Peyer's patch (tissue), 4 donors: ENCODE measurements at regions not wholly inside any gene's neighbourhood (a gene's known extent, or its start where the extent isn't known, plus 50 kb on each side); places are given as distances from the start of the nearest gene placed in this dataset.

Experiments
- POLR2A ChIP-seq, 2 donors: fragments of 450-650 bp; IDR thresholded peaks; one replicate each; pipeline ENCODE4 v1.5.1; 2017; ENCODE audit warnings: antibody characterized with exemption in 2 of 2, mild to moderate bottlenecking in 2 of 2, moderate library complexity in 2 of 2
- TF ChIP-seq, protein P1 (sequence below), 6 experiments: fragments of 450-650 bp in 4 of 6; fragments of 200-600 bp in 2 of 6; sonication (generic) in 1 of 6; IDR thresholded peaks; one replicate each; pipeline ENCODE4 v1.5.1; 2017 to 2019; ENCODE audit warnings: antibody characterized with exemption in 6 of 6, mild to moderate bottlenecking in 3 of 6, moderate library complexity in 1 of 6

DNA sequence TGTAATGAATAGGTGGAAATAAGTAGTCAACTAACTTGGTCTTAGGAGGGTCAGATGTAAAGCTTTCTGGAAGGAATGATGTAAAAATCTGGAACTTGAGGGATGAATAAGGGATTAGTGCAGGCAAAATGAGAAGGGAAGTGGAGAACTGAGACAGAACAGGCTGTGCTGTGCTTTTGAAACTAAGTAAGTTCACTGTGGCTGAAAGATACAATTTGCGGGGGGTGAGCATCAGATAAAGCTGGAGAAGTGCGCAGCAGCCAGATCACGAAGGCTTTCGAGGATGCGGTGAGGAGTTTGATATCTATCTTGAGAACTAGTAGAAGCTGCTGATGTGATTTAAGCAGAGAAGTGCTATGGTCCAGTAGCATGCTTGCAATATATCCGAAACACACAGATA is 247.8 kb downstream of the RNF144B start:
- TF ChIP-seq, protein P1, sequence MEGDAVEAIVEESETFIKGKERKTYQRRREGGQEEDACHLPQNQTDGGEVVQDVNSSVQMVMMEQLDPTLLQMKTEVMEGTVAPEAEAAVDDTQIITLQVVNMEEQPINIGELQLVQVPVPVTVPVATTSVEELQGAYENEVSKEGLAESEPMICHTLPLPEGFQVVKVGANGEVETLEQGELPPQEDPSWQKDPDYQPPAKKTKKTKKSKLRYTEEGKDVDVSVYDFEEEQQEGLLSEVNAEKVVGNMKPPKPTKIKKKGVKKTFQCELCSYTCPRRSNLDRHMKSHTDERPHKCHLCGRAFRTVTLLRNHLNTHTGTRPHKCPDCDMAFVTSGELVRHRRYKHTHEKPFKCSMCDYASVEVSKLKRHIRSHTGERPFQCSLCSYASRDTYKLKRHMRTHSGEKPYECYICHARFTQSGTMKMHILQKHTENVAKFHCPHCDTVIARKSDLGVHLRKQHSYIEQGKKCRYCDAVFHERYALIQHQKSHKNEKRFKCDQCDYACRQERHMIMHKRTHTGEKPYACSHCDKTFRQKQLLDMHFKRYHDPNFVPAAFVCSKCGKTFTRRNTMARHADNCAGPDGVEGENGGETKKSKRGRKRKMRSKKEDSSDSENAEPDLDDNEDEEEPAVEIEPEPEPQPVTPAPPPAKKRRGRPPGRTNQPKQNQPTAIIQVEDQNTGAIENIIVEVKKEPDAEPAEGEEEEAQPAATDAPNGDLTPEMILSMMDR (IDR thresholded peaks at IDR 0.05): no peak
- TF ChIP-seq POLR2A (IDR thresholded peaks at IDR 0.05): no peak
